ENCODE measurements at regions not wholly inside any gene's neighbourhood (a gene's known extent, or its start where the extent isn't known, plus 50 kb on each side); places are given as distances from the start of the nearest gene placed in this dataset.

GRCh38 chr1:232437510-232437909 lies 192.4 kb downstream of the SIPA1L2 start:
- POLR2A ChIA-PET: no interaction called here
- no peaks in the 10 kb centered on the region for H4K20me1 ChIP-seq (replicated peaks; ENCODE audit: control insufficient read depth, extremely low read depth, insufficient read depth, low read length)
- H3K79me2 ChIP-seq (ENCODE audit: control insufficient read depth, insufficient read depth, low read length): no peaks in the 10 kb centered on the region
- H3K4me3 ChIP-seq (replicated peaks in 1 of 3; ENCODE audit: insufficient read depth in 1 of 3, low read depth in 1 of 3, low read length in 3 of 3): no peak overlapping the region
- H3K27me3 ChIP-seq (ENCODE audit: control insufficient read depth in 2 of 2, insufficient read depth in 2 of 2, low read length in 2 of 2): no peaks in the 10 kb centered on the region
- dilution Hi-C loops (cut with MboI; ENCODE audit: extremely low pct_ligation_motif_present, low sequenced_read_pairs) (no loop called here), intact Hi-C loops (cut with micrococcal nuclease) (no loop called here)
- no TSS peak for BruUV-seq (replicated peaks)
- no peak for FAIRE-seq
- CTCF ChIA-PET: interaction anchor here (1.0 kb wide), 1 partner anchor 190 kb away, joined by 3 read pairs; no protein-coding TSS in a partner anchor
- no peak for TF ChIP-seq POLR2A (IDR thresholded peaks at IDR 0.05; ENCODE audit: low read depth, low read length)
- no peak for TF ChIP-seq JUN (IDR thresholded peaks at IDR 0.05; ENCODE audit: borderline replicate concordance, insufficient read depth, insufficient read length, low read depth)
- no peak for TF ChIP-seq MYC (IDR thresholded peaks at IDR 0.05; ENCODE audit: low read depth, low read length)
- TF ChIP-seq EZH2 (IDR thresholded peaks at IDR 0.05; ENCODE audit: borderline replicate concordance, low read depth, low read length, severe bottlenecking): no peak
- TF ChIP-seq, protein P1, sequence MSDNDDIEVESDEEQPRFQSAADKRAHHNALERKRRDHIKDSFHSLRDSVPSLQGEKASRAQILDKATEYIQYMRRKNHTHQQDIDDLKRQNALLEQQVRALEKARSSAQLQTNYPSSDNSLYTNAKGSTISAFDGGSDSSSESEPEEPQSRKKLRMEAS (IDR thresholded peaks at IDR 0.05; ENCODE audit: insufficient read depth, insufficient read length): no peak
- TF ChIP-seq CTCF (IDR thresholded peaks at IDR 0.05; ENCODE audit: extremely low read depth in 1 of 2, insufficient read depth in 1 of 2, low read depth in 1 of 2, low read length in 2 of 2): no peak
- TF ChIP-seq POLR2AphosphoS5 (IDR thresholded peaks at IDR 0.05; ENCODE audit: insufficient read depth, low read depth, low read length): no peak
- TF ChIP-seq GATA2 (IDR thresholded peaks at IDR 0.05; ENCODE audit: insufficient read depth, insufficient read length, low read depth, low read length): no peak
- no peak for TF ChIP-seq FOS (IDR thresholded peaks at IDR 0.05; ENCODE audit: borderline replicate concordance, insufficient read depth, low read length)
- H3K4me2 ChIP-seq (ENCODE audit: insufficient read depth, low read length): no peak overlapping the region
- no peaks in the 10 kb centered on the region for H3K36me3 ChIP-seq (ENCODE audit: control insufficient read depth in 2 of 2, extremely low read depth in 1 of 2, insufficient read depth in 2 of 2, low read length in 2 of 2)
- H3K4me1 ChIP-seq (ENCODE audit: control insufficient read depth, extremely low read depth, insufficient read depth, low read length): no peaks in the 10 kb centered on the region
- H2AFZ ChIP-seq (ENCODE audit: low read depth, low read length): no peak overlapping the region
- H3K27ac ChIP-seq (ENCODE audit: insufficient read depth, low read depth, low read length): no peak overlapping the region
- H3K9me1 ChIP-seq (replicated peaks; ENCODE audit: control insufficient read depth, extremely low read depth, insufficient read depth, low read length): no peaks in the 10 kb centered on the region
- no peaks in the 10 kb centered on the region for H3K9me3 ChIP-seq (replicated peaks; ENCODE audit: control insufficient read depth, insufficient read depth, low read length)
- H3K9ac ChIP-seq (replicated peaks; ENCODE audit: extremely low read depth, insufficient read depth, low read length): no peak overlapping the region
- DNase-seq (ENCODE audit: low read depth, low spot score): no peak

All from endothelial cell of umbilical vein (primary cell).